HEK293 (cell line): ENCODE measurements at regions not wholly inside any gene's neighbourhood (a gene's known extent, or its start where the extent isn't known, plus 50 kb on each side); places are given as distances from the start of the nearest gene placed in this dataset.

Experiments
- CTCF ChIA-PET: fragments of 350-600 bp; formaldehyde crosslinking; extraction: SDS; loops from one replicate; lab custom pipeline; 2021; ENCODE audit warnings: antibody characterized with exemption; lab: Yijun Ruan, JAX
- POLR2A ChIA-PET: fragments of 300-600 bp; formaldehyde crosslinking; extraction: SDS; loops from one replicate; lab custom pipeline; 2020; ENCODE audit warnings: antibody characterized with exemption, inconsistent platforms; lab: Yijun Ruan, JAX
- H3K27ac ChIP-seq: fragments of 200-500 bp; sonication (Bioruptor generic); 2 replicates; pipeline ENCODE4 v1.5.1; 2014; ENCODE audit warnings: low read depth, low read length, control low read depth, inconsistent platforms; ENCODE audit errors: extremely low read depth
- H3K36me3 ChIP-seq, 2 experiments: fragments of 200-500 bp in 1 of 2; sonication (Bioruptor generic) in 1 of 2; 1 replicate in 1 of 2; 2 replicates in 1 of 2; pipeline ENCODE4 v1.5.1; 2014 to 2017; ENCODE audit warnings: inconsistent platforms in 2 of 2, low read length in 2 of 2; ENCODE audit not compliant: control insufficient read depth in 2 of 2, insufficient read depth in 1 of 2
- H3K4me1 ChIP-seq: fragments of 200-500 bp; sonication (Bioruptor generic); 2 replicates; pipeline ENCODE4 v1.5.1; 2014; ENCODE audit warnings: mild to moderate bottlenecking, low read length, inconsistent platforms; ENCODE audit not compliant: control insufficient read depth, insufficient read depth
- H3K4me3 ChIP-seq: 2 replicates; pipeline ENCODE4 v1.5.1; 2011; ENCODE audit warnings: low read depth, mild to moderate bottlenecking, control low read depth, low read length, moderate library complexity
- H3K9me3 ChIP-seq: fragments of 200-500 bp; sonication (Bioruptor generic); 2 replicates; pipeline ENCODE4 v1.5.1; 2014; ENCODE audit warnings: low read depth, low read length, inconsistent platforms; ENCODE audit not compliant: control insufficient read depth, insufficient read depth
- FEZF1 ChIP-seq: fragments of 450-650 bp; formaldehyde crosslinking; IDR thresholded peaks from 2 replicates; pipeline ENCODE4 v1.5.1; 2016; ENCODE audit warnings: missing biosample characterization, missing genetic modification characterization
- HOXA7 ChIP-seq: sonication (generic); formaldehyde crosslinking; IDR thresholded peaks from 2 replicates; pipeline ENCODE4 v1.8.1; 2022; ENCODE audit warnings: missing genetic modification reagents, borderline replicate concordance
- KLF7 ChIP-seq: fragments of 450-650 bp; formaldehyde crosslinking; IDR thresholded peaks from 2 replicates; pipeline ENCODE4 v1.5.1; 2016; ENCODE audit warnings: missing biosample characterization, missing genetic modification characterization, borderline replicate concordance
- MZF1 ChIP-seq: fragments of 450-650 bp; formaldehyde crosslinking; IDR thresholded peaks from 2 replicates; pipeline ENCODE4 v1.5.1; 2017; ENCODE audit warnings: missing biosample characterization, missing genetic modification characterization, borderline replicate concordance
- PBX3 ChIP-seq: sonication (generic); formaldehyde crosslinking; IDR thresholded peaks from 2 replicates; pipeline ENCODE4 v1.8.1; 2022; ENCODE audit warnings: mild to moderate bottlenecking, moderate library complexity, missing genetic modification reagents
- PRDM1 ChIP-seq: fragments of 450-650 bp; formaldehyde crosslinking; IDR thresholded peaks from 2 replicates; pipeline ENCODE4; 2016; ENCODE audit warnings: missing biosample characterization, missing genetic modification characterization
- SP2 ChIP-seq: fragments of 450-650 bp; formaldehyde crosslinking; IDR thresholded peaks from 2 replicates; pipeline ENCODE4 v1.5.1; 2016; ENCODE audit warnings: missing biosample characterization, missing genetic modification characterization
- ZBTB26 ChIP-seq: fragments of 450-650 bp; formaldehyde crosslinking; optimal IDR thresholded peaks from 2 replicates; pipeline ENCODE3; 2016; ENCODE audit warnings: missing biosample characterization, mild to moderate bottlenecking, missing genetic modification characterization
- ZBTB8A ChIP-seq: fragments of 450-650 bp; formaldehyde crosslinking; IDR thresholded peaks from 2 replicates; pipeline ENCODE4 v1.5.1; 2016; ENCODE audit warnings: missing biosample characterization, missing genetic modification characterization
- ZFP37 ChIP-seq: fragments of 450-650 bp; formaldehyde crosslinking; IDR thresholded peaks from 2 replicates; pipeline ENCODE4 v1.5.1; 2016; ENCODE audit warnings: missing biosample characterization, missing genetic modification characterization
- ZNF133 ChIP-seq: fragments of 450-650 bp; formaldehyde crosslinking; IDR thresholded peaks from 2 replicates; pipeline ENCODE4 v1.5.1; 2016; ENCODE audit warnings: missing biosample characterization, missing genetic modification characterization
- ZNF148 ChIP-seq: fragments of 450-650 bp; formaldehyde crosslinking; IDR thresholded peaks from 2 replicates; pipeline ENCODE4 v1.5.0; 2017; ENCODE audit warnings: missing biosample characterization, missing genetic modification characterization, borderline replicate concordance
- ZNF211 ChIP-seq: fragments of 450-650 bp; formaldehyde crosslinking; IDR thresholded peaks from 2 replicates; pipeline ENCODE4 v1.5.1; 2016; ENCODE audit warnings: low read depth, missing biosample characterization, missing genetic modification characterization
- ZNF341 ChIP-seq: fragments of 450-650 bp; formaldehyde crosslinking; IDR thresholded peaks from 2 replicates; pipeline ENCODE4; 2016; ENCODE audit warnings: low read depth, missing biosample characterization, missing genetic modification characterization
- ZNF350 ChIP-seq: fragments of 450-650 bp; formaldehyde crosslinking; IDR thresholded peaks from 2 replicates; pipeline ENCODE4 v1.5.0; 2017; ENCODE audit warnings: missing biosample characterization, mild to moderate bottlenecking, missing genetic modification characterization
- ZNF37A ChIP-seq: fragments of 450-650 bp; IDR thresholded peaks from 2 replicates; pipeline ENCODE4 v1.5.1; 2018; ENCODE audit warnings: missing biosample characterization, missing genetic modification characterization
- ZNF449 ChIP-seq: fragments of 450-650 bp; formaldehyde crosslinking; IDR thresholded peaks from 2 replicates; pipeline ENCODE4 v1.5.1; 2017; ENCODE audit warnings: missing biosample characterization, mild to moderate bottlenecking, missing genetic modification characterization, moderate library complexity
- ZNF510 ChIP-seq: fragments of 450-650 bp; formaldehyde crosslinking; IDR thresholded peaks from 2 replicates; pipeline ENCODE4 v1.5.1; 2018; ENCODE audit warnings: mild to moderate bottlenecking, missing genetic modification characterization, missing biosample characterization; ENCODE audit not compliant: insufficient replicate concordance
- ZNF548 ChIP-seq: fragments of 450-650 bp; formaldehyde crosslinking; IDR thresholded peaks from 2 replicates; pipeline ENCODE4 v1.5.1; 2016; ENCODE audit warnings: missing biosample characterization, missing genetic modification characterization
- ZNF585B ChIP-seq: fragments of 450-650 bp; formaldehyde crosslinking; IDR thresholded peaks from 2 replicates; pipeline ENCODE4 v1.5.1; 2016; ENCODE audit warnings: missing biosample characterization, missing genetic modification characterization
- ZNF624 ChIP-seq: fragments of 450-650 bp; formaldehyde crosslinking; IDR thresholded peaks from 2 replicates; pipeline ENCODE4 v1.5.1; 2017; ENCODE audit warnings: missing biosample characterization, missing genetic modification characterization
- TF ChIP-seq, protein P1 (sequence below): fragments of 450-650 bp; formaldehyde crosslinking; IDR thresholded peaks from 2 replicates; pipeline ENCODE4 v1.5.1; 2017; ENCODE audit warnings: missing biosample characterization, missing genetic modification characterization

- H3K9me3 ChIP-seq, result no peaks in the 10 kb centered on the region
- no peaks in the 10 kb centered on the region for H3K36me3 ChIP-seq
- TF ChIP-seq KLF7 (tag by site-specific recombination) (no peak), ZBTB26 (tag by site-specific recombination) (no peak), ZNF510 (tag by site-specific recombination) (no peak), ZBTB8A (no peak), ZNF133 (tag by site-specific recombination) (no peak)
- H3K4me1 ChIP-seq, result no peaks in the 10 kb centered on the region
- H3K27ac ChIP-seq, result no peak overlapping the region
- H3K4me3 ChIP-seq, result no peak overlapping the region
- CTCF ChIA-PET, result no interaction called here
- POLR2A ChIA-PET, result no interaction called here
Observed at GRCh38 chr7:118845791-118846190, 621.3 kb downstream of the ANKRD7 start.

DNA sequence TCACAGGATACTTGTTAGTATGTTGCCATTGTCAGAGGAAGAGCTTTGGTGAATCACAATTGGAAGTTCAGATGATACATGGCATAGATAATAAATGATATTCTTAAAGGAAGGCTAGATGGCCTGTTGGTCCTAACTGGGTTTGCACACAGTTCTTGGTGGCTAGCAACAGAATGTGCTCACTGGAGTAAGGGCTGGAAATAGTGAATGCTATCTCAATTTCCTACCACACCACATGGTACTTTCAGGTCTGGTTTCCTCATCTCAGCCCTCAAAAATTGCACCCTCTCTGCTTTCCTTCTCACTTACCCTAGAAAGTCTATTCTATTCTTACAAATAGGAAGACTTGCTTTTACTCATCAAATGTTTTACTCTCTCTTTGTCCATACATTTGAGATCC lies 622.5 kb downstream of the ANKRD7 start:
- no peak for TF ChIP-seq ZNF133 (tag by site-specific recombination)
- TF ChIP-seq ZNF148 (tag by site-specific recombination), result no peak
- no peaks in the 10 kb centered on the region for H3K4me1 ChIP-seq
- no peak overlapping the region for H3K27ac ChIP-seq
- no peak overlapping the region for H3K4me3 ChIP-seq
- ChIA-PET POLR2A (no interaction called here), CTCF (interaction anchor here (0.8 kb wide), 1 partner anchor 327 kb away, joined by 4 read pairs; no protein-coding TSS in a partner anchor)
- no peaks in the 10 kb centered on the region for H3K9me3 ChIP-seq
- no peaks in the 10 kb centered on the region for H3K36me3 ChIP-seq

DNA sequence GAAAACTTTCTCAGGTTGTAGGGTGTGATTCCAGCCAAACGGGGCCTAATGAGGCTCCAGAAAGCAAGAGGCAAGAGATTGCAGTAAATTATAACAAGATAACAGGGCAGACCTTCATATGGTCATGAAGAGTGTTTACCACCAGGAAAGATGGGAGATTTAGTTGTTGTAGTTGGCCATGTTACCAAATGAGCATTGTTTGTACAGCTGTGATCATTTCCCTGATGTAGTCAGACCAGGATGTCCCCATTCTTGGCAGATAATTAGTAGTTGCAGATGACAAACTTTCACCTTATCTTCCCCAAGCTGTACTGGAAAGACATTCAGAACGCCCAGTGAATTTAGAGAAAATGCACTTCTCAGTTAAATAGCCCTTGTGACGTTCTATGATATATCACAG lies 630.8 kb downstream of the ANKRD7 start:
- ChIA-PET CTCF (no interaction called here), POLR2A (no interaction called here)
- Histone ChIP-seq H3K4me1 (no peaks in the 10 kb centered on the region), H3K9me3 (no peaks in the 10 kb centered on the region), H3K27ac (no peak overlapping the region), H3K4me3 (no peak overlapping the region), H3K36me3 (no peaks in the 10 kb centered on the region)
- TF ChIP-seq ZNF211 (tag by site-specific recombination) (no peak), HOXA7 (CRISPR knock-in tag) (no peak), PBX3 (CRISPR knock-in tag) (no peak)
- TF ChIP-seq, protein P1, sequence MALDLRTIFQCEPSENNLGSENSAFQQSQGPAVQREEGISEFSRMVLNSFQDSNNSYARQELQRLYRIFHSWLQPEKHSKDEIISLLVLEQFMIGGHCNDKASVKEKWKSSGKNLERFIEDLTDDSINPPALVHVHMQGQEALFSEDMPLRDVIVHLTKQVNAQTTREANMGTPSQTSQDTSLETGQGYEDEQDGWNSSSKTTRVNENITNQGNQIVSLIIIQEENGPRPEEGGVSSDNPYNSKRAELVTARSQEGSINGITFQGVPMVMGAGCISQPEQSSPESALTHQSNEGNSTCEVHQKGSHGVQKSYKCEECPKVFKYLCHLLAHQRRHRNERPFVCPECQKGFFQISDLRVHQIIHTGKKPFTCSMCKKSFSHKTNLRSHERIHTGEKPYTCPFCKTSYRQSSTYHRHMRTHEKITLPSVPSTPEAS, result no peak

- POLR2A ChIA-PET, result no interaction called here
- CTCF ChIA-PET, result no interaction called here
- no peaks in the 10 kb centered on the region for H3K9me3 ChIP-seq
- no peak overlapping the region for H3K27ac ChIP-seq
- H3K4me1 ChIP-seq, result no peaks in the 10 kb centered on the region
- no peaks in the 10 kb centered on the region for H3K36me3 ChIP-seq
- H3K4me3 ChIP-seq, result no peak overlapping the region
- TF ChIP-seq ZNF548 (tag by site-specific recombination) (no peak), ZNF37A (tag by site-specific recombination) (no peak), PRDM1 (tag by site-specific recombination) (no peak), MZF1 (no peak), FEZF1 (tag by site-specific recombination) (no peak), ZNF449 (tag by site-specific recombination) (no peak), ZNF350 (tag by site-specific recombination) (no peak), ZNF585B (tag by site-specific recombination) (no peak), ZNF341 (tag by site-specific recombination) (no peak), ZFP37 (no peak), ZNF624 (tag by site-specific recombination) (no peak), SP2 (no peak)
Observed at GRCh38 chr7:118858651-118859149, 634.2 kb downstream of the ANKRD7 start.
